Hepatic stellate cell (primary cell): ENCODE measurements at regions not wholly inside any gene's neighbourhood (a gene's known extent, or its start where the extent isn't known, plus 50 kb on each side); places are given as distances from the start of the nearest gene placed in this dataset.
"Not testable (repeated sequence)": the region's sequence is repeated elsewhere in the genome, so short reads cannot be mapped to it uniquely, and the experiment has no call there.

Experiments
- DNase-seq: peaks from one replicate; pipeline ENCODE4 v3.0.0; 2011; ENCODE audit warnings: low spot score

GRCh38 chr5:1667648-1668140 lies 131.9 kb downstream of the MRPL36 start:
- no peak for DNase-seq

- DNase-seq = no peak
These were observed 132.6 kb downstream of the MRPL36 start for GRCh38 chr5:1666812-1667588.

GRCh38 chr5:1666221-1666620 lies 133.4 kb downstream of the MRPL36 start:
- DNase-seq = no peak

DNA sequence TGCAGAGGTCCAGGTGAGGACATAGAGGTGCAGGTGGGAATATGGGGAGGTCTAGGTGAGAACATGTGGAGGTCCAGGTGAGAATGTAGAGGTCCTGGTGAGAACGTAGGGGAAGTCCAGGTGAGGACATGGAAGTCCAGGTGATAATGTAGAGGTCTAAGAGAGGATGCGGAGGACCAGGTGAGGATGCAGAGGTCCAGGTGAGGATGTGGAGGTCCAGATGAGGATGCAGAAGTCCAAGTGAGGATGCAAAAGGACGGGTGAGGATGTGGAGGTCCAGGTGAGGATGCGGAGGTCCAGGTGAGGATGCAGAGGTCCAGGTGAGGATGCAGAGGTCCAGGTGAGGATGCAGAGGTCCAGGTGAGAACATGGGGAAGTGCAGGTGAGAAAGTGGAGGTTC lies 133.8 kb downstream of the MRPL36 start:
- DNase-seq = no peak

- no peak for DNase-seq
These were observed 134.4 kb downstream of the MRPL36 start for GRCh38 chr5:1665231-1665630.

DNA sequence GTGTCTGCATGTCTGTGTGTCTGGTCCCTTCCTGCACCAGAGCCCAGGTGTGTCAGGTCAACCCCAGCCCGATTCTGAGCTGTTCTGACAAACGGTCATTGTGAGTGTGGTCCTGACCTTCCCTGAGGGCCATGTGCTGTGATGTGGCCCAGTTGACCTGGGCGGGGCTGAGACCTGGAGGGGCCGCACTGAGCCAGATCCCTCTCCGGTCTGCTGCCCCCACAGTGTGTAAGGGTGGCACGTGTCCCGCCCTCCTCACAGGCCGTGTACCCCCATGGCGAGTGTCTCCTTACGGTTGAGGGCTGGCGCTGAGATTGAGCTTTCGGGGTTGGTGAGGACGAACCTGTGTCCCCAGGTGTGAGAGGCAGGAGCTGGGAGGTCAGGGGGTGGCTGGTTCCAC lies 136.5 kb downstream of the MRPL36 start:
- DNase-seq = no peak

- DNase-seq = no peak
These were observed 137.0 kb downstream of the MRPL36 start for GRCh38 chr5:1662559-1663085.

- DNase-seq = no peak
These were observed 137.6 kb downstream of the MRPL36 start for GRCh38 chr5:1661831-1662558.

DNA sequence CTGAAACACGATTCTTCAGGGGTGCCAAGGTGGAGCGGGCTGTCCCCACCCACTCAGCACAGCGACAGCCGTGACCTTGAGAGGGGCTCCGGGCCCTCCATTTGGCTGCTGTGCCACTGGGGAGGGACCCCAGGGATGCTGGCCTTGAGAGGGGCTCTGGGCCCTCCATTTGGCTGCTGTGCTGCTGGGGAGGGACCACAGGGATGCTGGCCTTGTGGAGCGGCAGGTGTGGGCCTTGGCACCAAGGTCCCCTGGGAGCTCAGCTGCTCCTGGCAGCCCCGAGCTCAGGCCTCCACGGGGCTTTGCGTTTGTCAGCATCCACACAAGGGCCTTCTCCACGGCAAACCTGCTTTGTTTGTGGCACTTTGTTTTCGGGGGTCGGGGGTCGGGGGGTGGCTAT lies 137.6 kb upstream of the LPCAT1 start:
- no peak for DNase-seq

- DNase-seq = no peak
These were observed 136.8 kb upstream of the LPCAT1 start for GRCh38 chr5:1660511-1660910.

DNA sequence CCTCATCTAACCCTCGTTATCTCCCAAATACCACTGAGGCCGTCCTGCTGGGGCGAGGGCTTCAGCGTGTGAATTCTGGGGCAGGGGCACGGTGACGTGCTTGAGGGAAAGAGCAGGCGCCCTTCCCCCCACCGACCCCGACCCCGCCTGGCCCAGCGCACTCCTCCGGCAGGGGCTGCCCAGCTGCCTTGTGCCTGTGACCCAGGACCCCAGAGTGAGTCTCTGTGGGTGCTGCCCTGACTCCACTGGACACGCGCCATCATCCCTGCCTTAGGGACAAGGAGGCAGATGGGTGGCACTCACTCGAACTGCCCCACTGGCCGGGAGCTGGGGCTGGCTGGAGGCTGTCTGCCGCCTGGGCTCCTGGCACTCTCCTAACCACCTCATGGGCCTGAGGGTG lies 136.2 kb upstream of the LPCAT1 start:
- no peak for DNase-seq

GRCh38 chr5:1659100-1659981 lies 135.6 kb upstream of the LPCAT1 start:
- no peak for DNase-seq

GRCh38 chr5:1658665-1659064 lies 134.9 kb upstream of the LPCAT1 start:
- DNase-seq = no peak

- DNase-seq = no peak
These were observed 133.5 kb upstream of the LPCAT1 start for GRCh38 chr5:1657161-1657741.

- DNase-seq = no peak
These were observed 132.7 kb upstream of the LPCAT1 start for GRCh38 chr5:1656271-1656975.

DNA sequence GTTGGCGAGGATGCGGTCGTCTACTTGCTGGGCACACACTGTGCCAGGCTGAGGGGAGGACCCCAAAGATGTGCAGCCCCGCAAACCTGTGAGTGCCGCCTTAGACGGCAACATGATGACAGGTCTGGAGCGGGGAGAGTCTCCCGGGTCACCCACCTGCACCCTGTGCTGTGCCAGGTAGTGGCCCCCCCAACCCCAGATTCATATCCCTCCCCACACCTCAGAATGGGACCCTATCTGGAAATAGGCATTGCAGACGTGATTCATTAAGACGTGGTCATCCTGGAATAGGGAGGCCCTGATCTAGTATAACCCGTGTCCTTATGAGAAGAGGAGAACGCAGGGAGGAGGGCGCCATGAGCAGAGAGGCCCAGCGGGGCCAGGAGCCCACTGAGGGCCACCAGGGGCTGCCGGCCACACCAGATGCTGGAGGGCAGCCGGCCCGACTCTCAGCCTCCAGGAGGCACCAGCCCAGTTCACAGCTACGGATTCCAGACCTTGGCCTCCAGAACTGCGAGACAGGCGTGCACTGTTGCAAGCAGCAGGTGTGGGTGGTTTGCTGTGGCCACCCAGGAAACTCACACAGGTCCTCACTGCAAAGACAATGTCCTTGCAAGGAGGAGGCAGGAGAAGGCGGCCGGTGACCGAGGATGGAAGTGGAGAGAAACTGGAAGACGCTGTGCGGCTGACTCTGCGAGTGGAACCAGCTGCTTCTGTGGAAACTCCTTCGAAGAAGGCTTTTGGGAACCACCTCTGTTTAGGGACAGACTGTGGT lies 131.9 kb upstream of the LPCAT1 start:
- no peak for DNase-seq

DNA sequence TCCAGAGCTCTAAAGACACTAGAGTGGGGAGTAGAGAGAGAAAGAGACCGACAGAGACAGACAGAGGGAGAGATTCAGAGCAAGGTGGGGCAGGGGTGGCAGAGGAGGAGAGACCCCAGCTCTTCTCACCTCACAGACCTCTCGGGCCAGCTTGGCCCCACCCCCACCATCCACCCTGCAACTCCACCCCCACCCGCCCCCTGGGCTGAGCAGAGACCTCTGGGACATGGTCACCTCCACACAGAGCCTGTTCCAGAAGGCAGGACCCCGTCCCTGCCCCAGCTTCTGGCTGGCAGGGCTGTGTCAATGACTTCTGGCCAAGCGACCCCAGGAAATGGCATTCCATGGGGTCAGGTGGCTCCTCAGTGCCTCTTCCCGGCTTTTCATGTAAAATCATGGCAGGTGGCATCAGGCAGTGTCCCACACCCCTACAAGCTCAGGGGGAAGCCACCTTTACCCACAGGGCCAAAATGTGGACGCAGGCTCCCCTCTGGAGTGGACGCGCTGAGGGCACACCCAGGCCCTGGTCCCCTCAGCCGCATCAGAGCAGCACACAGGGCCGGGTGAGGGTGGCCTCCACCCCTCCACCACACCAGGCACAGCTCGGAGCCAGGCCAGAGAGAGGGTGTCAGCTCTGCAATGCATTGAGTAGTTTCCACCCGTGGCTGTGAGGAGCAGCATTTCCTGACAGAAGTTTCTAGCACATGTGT lies 131.2 kb upstream of the LPCAT1 start:
- no peak for DNase-seq

- DNase-seq = not testable (repeated sequence)
These were observed 130.2 kb upstream of the LPCAT1 start for GRCh38 chr5:1653698-1654651.
